Suprapubic skin (tissue), 4 donors: ENCODE measurements at regions not wholly inside any gene's neighbourhood (a gene's known extent, or its start where the extent isn't known, plus 50 kb on each side); places are given as distances from the start of the nearest gene placed in this dataset.

ENCODE experiments used
- CTCF ChIP-seq, 2 donors: fragments of 200-600 bp in 1 of 2; fragments of 450-650 bp in 1 of 2; sonication (generic) in 1 of 2; IDR thresholded peaks; one replicate each; pipeline ENCODE4 v1.5.1; 2016 to 2019; ENCODE audit warnings: antibody characterized with exemption in 2 of 2, mild to moderate bottlenecking in 1 of 2, moderate library complexity in 1 of 2
- POLR2A ChIP-seq, 2 donors: fragments of 450-650 bp; IDR thresholded peaks; one replicate each; pipeline ENCODE4 v1.6.1; 2017; ENCODE audit warnings: antibody characterized with exemption in 2 of 2, mild to moderate bottlenecking in 2 of 2, moderate library complexity in 2 of 2
- POLR2AphosphoS5 ChIP-seq, 3 donors: sonication (generic); formaldehyde crosslinking; IDR thresholded peaks; one replicate each; pipeline ENCODE4 v1.6.1; 2017; ENCODE audit warnings: antibody characterized with exemption in 3 of 3

GRCh38 chr20:7275645-7276237 is 508.3 kb downstream of the BMP2 start:
- no peak for TF ChIP-seq CTCF (IDR thresholded peaks at IDR 0.05)
- TF ChIP-seq POLR2A (IDR thresholded peaks at IDR 0.05) = no peak
- TF ChIP-seq POLR2AphosphoS5 (IDR thresholded peaks at IDR 0.05) = no peak
